ENCODE measurements at regions not wholly inside any gene's neighbourhood (a gene's known extent, or its start where the extent isn't known, plus 50 kb on each side); places are given as distances from the start of the nearest gene placed in this dataset.
"Not testable (repeated sequence)": the region's sequence is repeated elsewhere in the genome, so short reads cannot be mapped to it uniquely, and the experiment has no call there.

GRCh38 chr6:150516199-150516598 is 83.5 kb upstream of the PLEKHG1 start:
- ChIA-PET POLR2A (no interaction called here), CTCF (interaction anchor here (1.2 kb wide), 1 partner anchor 98 kb away, joined by 5 read pairs; no protein-coding TSS in a partner anchor)
- TF ChIP-seq LEF1 (IDR thresholded peaks at IDR 0.05; ENCODE audit: borderline replicate concordance) (no peak), SP1 (IDR thresholded peaks at IDR 0.05) (no peak), ZNF384 (IDR thresholded peaks at IDR 0.05) (no peak), BHLHE40 (IDR thresholded peaks at IDR 0.05; ENCODE audit: borderline replicate concordance) (no peak), FOXA1 (IDR thresholded peaks at IDR 0.05) (no peak), SUZ12 (IDR thresholded peaks at IDR 0.05) (no peak), ARNT (IDR thresholded peaks at IDR 0.05) (no peak), PKNOX1 (IDR thresholded peaks at IDR 0.05) (no peak), FOXM1 (IDR thresholded peaks at IDR 0.05; ENCODE audit: borderline replicate concordance) (no peak), CTBP1 (IDR thresholded peaks at IDR 0.05; ENCODE audit: borderline replicate concordance) (no peak), NFRKB (IDR thresholded peaks at IDR 0.05) (no peak), L3MBTL2 (conservative IDR thresholded peaks at IDR 0.05) (no peak), ELF4 (IDR thresholded peaks at IDR 0.05) (no peak), FOXK2 (IDR thresholded peaks at IDR 0.05) (no peak), HDGF (IDR thresholded peaks at IDR 0.05; ENCODE audit: borderline replicate concordance) (no peak), TARDBP (IDR thresholded peaks at IDR 0.05) (no peak)
- DNase-seq (ENCODE audit: extremely low spot score), result no peak

GRCh38 chr6:150517175-150517574 is 82.5 kb upstream of the PLEKHG1 start:
- ChIA-PET CTCF (no interaction called here), POLR2A (no interaction called here)
- DNase-seq (ENCODE audit: extremely low spot score), result no peak
- no peak for TF ChIP-seq L3MBTL2 (conservative IDR thresholded peaks at IDR 0.05)
- TF ChIP-seq NFRKB (IDR thresholded peaks at IDR 0.05), result no peak
- TF ChIP-seq CTBP1 (IDR thresholded peaks at IDR 0.05; ENCODE audit: borderline replicate concordance), result no peak
- TF ChIP-seq ZNF384 (IDR thresholded peaks at IDR 0.05), result no peak
- TF ChIP-seq TARDBP (IDR thresholded peaks at IDR 0.05), result no peak
- no peak for TF ChIP-seq FOXA1 (IDR thresholded peaks at IDR 0.05)
- TF ChIP-seq SP1 (IDR thresholded peaks at IDR 0.05), result no peak
- TF ChIP-seq ELF4 (IDR thresholded peaks at IDR 0.05), result no peak
- TF ChIP-seq BHLHE40 (IDR thresholded peaks at IDR 0.05; ENCODE audit: borderline replicate concordance), result no peak

- POLR2A ChIA-PET, result no interaction called here
- CTCF ChIA-PET, result no interaction called here
- TF ChIP-seq NFRKB (IDR thresholded peaks at IDR 0.05) (no peak), SUZ12 (IDR thresholded peaks at IDR 0.05) (no peak), SP1 (IDR thresholded peaks at IDR 0.05) (no peak), HDGF (IDR thresholded peaks at IDR 0.05; ENCODE audit: borderline replicate concordance) (no peak), LEF1 (IDR thresholded peaks at IDR 0.05; ENCODE audit: borderline replicate concordance) (no peak), FOXM1 (IDR thresholded peaks at IDR 0.05; ENCODE audit: borderline replicate concordance) (no peak), ARNT (IDR thresholded peaks at IDR 0.05) (no peak), ELF4 (IDR thresholded peaks at IDR 0.05) (no peak), PKNOX1 (IDR thresholded peaks at IDR 0.05) (no peak)
- DNase-seq (ENCODE audit: extremely low spot score), result no peak
Observed at GRCh38 chr6:150521482-150521881, 78.2 kb upstream of the PLEKHG1 start.

- DNase-seq (ENCODE audit: extremely low spot score); POLR2A ChIA-PET; CTCF ChIA-PET: not testable (repeated sequence)
Observed at GRCh38 chr6:150523216-150523615, 76.5 kb upstream of the PLEKHG1 start.

- TF ChIP-seq SUZ12 (IDR thresholded peaks at IDR 0.05), result no peak
- TF ChIP-seq FOXA1 (IDR thresholded peaks at IDR 0.05), result no peak
- TF ChIP-seq ARNT (IDR thresholded peaks at IDR 0.05), result no peak
- TF ChIP-seq NFRKB (IDR thresholded peaks at IDR 0.05), result no peak
- no peak for TF ChIP-seq SP1 (IDR thresholded peaks at IDR 0.05)
- no peak for TF ChIP-seq FOXM1 (IDR thresholded peaks at IDR 0.05; ENCODE audit: borderline replicate concordance)
- no peak for TF ChIP-seq CTBP1 (IDR thresholded peaks at IDR 0.05; ENCODE audit: borderline replicate concordance)
- TF ChIP-seq BHLHE40 (IDR thresholded peaks at IDR 0.05; ENCODE audit: borderline replicate concordance), result no peak
- TF ChIP-seq FOXK2 (IDR thresholded peaks at IDR 0.05), result no peak
- POLR2A ChIA-PET, result no interaction called here
- DNase-seq (ENCODE audit: extremely low spot score), result no peak
- CTCF ChIA-PET, result no interaction called here
Observed at GRCh38 chr6:150525300-150525699, 74.4 kb upstream of the PLEKHG1 start.

GRCh38 chr6:150527100-150527499 is 72.6 kb upstream of the PLEKHG1 start:
- CTCF ChIA-PET, result no interaction called here
- no peak for TF ChIP-seq LEF1 (IDR thresholded peaks at IDR 0.05; ENCODE audit: borderline replicate concordance)
- DNase-seq (ENCODE audit: extremely low spot score), result no peak
- POLR2A ChIA-PET, result no interaction called here

- CTCF ChIA-PET, result interaction anchor here (1.1 kb wide), 2 partner anchors 110 to 114 kb away, joined by 3 read pairs; no protein-coding TSS in a partner anchor
- no peak for TF ChIP-seq FOXA1 (IDR thresholded peaks at IDR 0.05)
- no peak for TF ChIP-seq BHLHE40 (IDR thresholded peaks at IDR 0.05; ENCODE audit: borderline replicate concordance)
- no peak for TF ChIP-seq SP1 (IDR thresholded peaks at IDR 0.05)
- TF ChIP-seq FOXK2 (IDR thresholded peaks at IDR 0.05), result no peak
- no peak for TF ChIP-seq CTBP1 (IDR thresholded peaks at IDR 0.05; ENCODE audit: borderline replicate concordance)
- no peak for TF ChIP-seq ARNT (IDR thresholded peaks at IDR 0.05)
- no peak for TF ChIP-seq FOXM1 (IDR thresholded peaks at IDR 0.05; ENCODE audit: borderline replicate concordance)
- TF ChIP-seq NFRKB (IDR thresholded peaks at IDR 0.05), result no peak
- POLR2A ChIA-PET, result no interaction called here
- peak; percentile 77 for DNase-seq (ENCODE audit: extremely low spot score)
Observed at GRCh38 chr6:150528648-150529285, 70.9 kb upstream of the PLEKHG1 start.
